Trophoblast cell (in vitro differentiated cells and primary cell): ENCODE measurements at regions not wholly inside any gene's neighbourhood (a gene's known extent, or its start where the extent isn't known, plus 50 kb on each side); places are given as distances from the start of the nearest gene placed in this dataset.
A peak's percentile ranks its signal among the peaks of the same experiment; 100 is the strongest.
"Not testable (repeated sequence)": the region's sequence is repeated elsewhere in the genome, so short reads cannot be mapped to it uniquely, and the experiment has no call there.

Experiments
- DNase-seq, 2 donors: peaks; one replicate each; pipeline ENCODE4 v3.0.0-alpha.2; 2016
- H2AFZ ChIP-seq: 2 replicates; pipeline ENCODE4 v1.6.1; 2013; ENCODE audit warnings: low read length, moderate library complexity, mild to moderate bottlenecking; ENCODE audit not compliant: insufficient read depth, poor library complexity
- H2AK5ac ChIP-seq: 2 replicates; pipeline ENCODE4 v1.6.1; 2013; ENCODE audit warnings: mild to moderate bottlenecking, low read length
- H2BK120ac ChIP-seq: 2 replicates; pipeline ENCODE4 v1.6.1; 2013; ENCODE audit warnings: low read length, mild to moderate bottlenecking, moderate library complexity; ENCODE audit not compliant: insufficient read depth, poor library complexity
- H2BK12ac ChIP-seq: 2 replicates; pipeline ENCODE4 v1.6.1; 2013; ENCODE audit warnings: mild to moderate bottlenecking, low read length, moderate library complexity
- H2BK5ac ChIP-seq: 2 replicates; pipeline ENCODE4 v1.6.1; 2013; ENCODE audit warnings: low read length, low read depth, moderate library complexity, mild to moderate bottlenecking; ENCODE audit not compliant: poor library complexity
- H3K14ac ChIP-seq: 2 replicates; pipeline ENCODE4 v1.6.1; 2013; ENCODE audit warnings: mild to moderate bottlenecking, low read length
- H3K18ac ChIP-seq: 2 replicates; pipeline ENCODE4 v1.6.1; 2013; ENCODE audit warnings: mild to moderate bottlenecking, low read length
- H3K23ac ChIP-seq: 2 replicates; pipeline ENCODE4 v1.6.1; 2013; ENCODE audit warnings: low read length
- H3K27ac ChIP-seq: 2 replicates; pipeline ENCODE4 v1.5.1; 2013; ENCODE audit warnings: low read depth, mild to moderate bottlenecking, inconsistent platforms, low read length, moderate library complexity
- H3K27me3 ChIP-seq: 2 replicates; pipeline ENCODE4 v1.6.1; 2013; ENCODE audit warnings: inconsistent platforms, mild to moderate bottlenecking, low read length, moderate library complexity; ENCODE audit not compliant: insufficient read depth
- H3K36me3 ChIP-seq, 2 experiments: 1 replicate in 1 of 2; 2 replicates in 1 of 2; pipeline ENCODE4 v1.6.1; 2013; ENCODE audit warnings: low read length in 2 of 2, mild to moderate bottlenecking in 2 of 2, moderate library complexity in 1 of 2; ENCODE audit not compliant: insufficient read depth in 2 of 2, control insufficient read depth in 1 of 2
- H3K4ac ChIP-seq: 2 replicates; pipeline ENCODE4 v1.6.1; 2013; ENCODE audit warnings: low read depth, mild to moderate bottlenecking, low read length, moderate library complexity
- H3K4me1 ChIP-seq, 2 experiments: 1 replicate in 1 of 2; 2 replicates in 1 of 2; pipeline ENCODE4 v1.6.1; 2013; ENCODE audit warnings: low read length in 2 of 2, mild to moderate bottlenecking in 2 of 2, moderate library complexity in 1 of 2; ENCODE audit not compliant: insufficient read depth in 2 of 2, control insufficient read depth in 1 of 2
- H3K4me2 ChIP-seq: 2 replicates; pipeline ENCODE4 v1.6.1; 2013; ENCODE audit warnings: inconsistent platforms, mild to moderate bottlenecking, low read length, moderate library complexity
- H3K4me3 ChIP-seq: 2 replicates; pipeline ENCODE4 v1.5.1; 2013; ENCODE audit warnings: mild to moderate bottlenecking, low read depth, low read length, inconsistent platforms
- H3K79me1 ChIP-seq: one replicate; pipeline ENCODE4 v1.6.1; 2013; ENCODE audit warnings: low read length
- H3K79me2 ChIP-seq: 2 replicates; pipeline ENCODE4 v1.6.1; 2013; ENCODE audit warnings: low read length, mild to moderate bottlenecking; ENCODE audit not compliant: control insufficient read depth, insufficient read depth, poor library complexity
- H3K9ac ChIP-seq: 2 replicates; pipeline ENCODE4 v1.6.1; 2013; ENCODE audit warnings: mild to moderate bottlenecking, low read length
- H3K9me3 ChIP-seq: 2 replicates; pipeline ENCODE4 v1.6.1; 2013; ENCODE audit warnings: low read depth, mild to moderate bottlenecking, control low read depth, inconsistent platforms, low read length; ENCODE audit not compliant: insufficient read depth
- H4K12ac ChIP-seq: 2 replicates; pipeline ENCODE4 v1.6.1; 2013; ENCODE audit warnings: low read depth, mild to moderate bottlenecking, low read length, moderate library complexity
- H4K8ac ChIP-seq: 2 replicates; pipeline ENCODE4 v1.6.1; 2013; ENCODE audit warnings: low read depth, mild to moderate bottlenecking, low read length, moderate library complexity
- H4K91ac ChIP-seq: one replicate; pipeline ENCODE4 v1.6.1; 2013; ENCODE audit warnings: low read depth, mild to moderate bottlenecking, low read length, moderate library complexity
- WGBS: extraction: QIAGEN DNeasy Blood & Tissue Kit; methylation state at CpG from one replicate; pipeline ENCODE4 v1.1.7; 2013; ENCODE audit warnings: missing lambda C conversion rate; ENCODE audit not compliant: insufficient read length, insufficient coverage; ENCODE audit errors: extremely low coverage; 5-methylcytosine and 5-hydroxymethylcytosine counted together

GRCh38 chr16:31785126-31785525, 88.5 kb upstream of the ZNF267 start:
- Histone ChIP-seq H3K79me2 (no peaks in the 10 kb centered on the region), H3K4ac (no peak overlapping the region), H3K18ac (no peak overlapping the region), H3K27me3 (no peaks in the 10 kb centered on the region), H4K12ac (no peak overlapping the region), H3K79me1 (no peaks in the 10 kb centered on the region), H2BK120ac (no peak overlapping the region), H3K4me1 (no peaks in the 10 kb centered on the region), H3K14ac (no peak overlapping the region), H2BK5ac (no peak overlapping the region), H3K4me3 (no peak overlapping the region), H2AFZ (no peak overlapping the region), H2AK5ac (no peak overlapping the region), H3K27ac (no peak overlapping the region), H3K23ac (no peak overlapping the region), H2BK12ac (no peak overlapping the region), H4K91ac (no peak overlapping the region), H3K36me3 (peaks cover 0 to 2% of the 10 kb centered on the region in 2 experiments), H3K9ac (no peak overlapping the region), H4K8ac (no peak overlapping the region), H3K4me2 (no peak overlapping the region), H3K9me3 (peaks cover 11% of the 10 kb centered on the region)
- no CpG with 5 or more reads among the region's 2 CpGs for WGBS
- no peak for DNase-seq

GRCh38 chr16:31807086-31807485, 66.5 kb upstream of the ZNF267 start:
- no peak overlapping the region for H3K4me2 ChIP-seq
- WGBS: no CpG with 5 or more reads among the region's 3 CpGs
- no peaks in the 10 kb centered on the region for H3K27me3 ChIP-seq
- H3K23ac ChIP-seq: no peak overlapping the region
- no peak for DNase-seq
- no peak overlapping the region for H2BK120ac ChIP-seq
- H3K18ac ChIP-seq: no peak overlapping the region
- H3K9me3 ChIP-seq: peaks cover 17% of the 10 kb centered on the region
- H4K8ac ChIP-seq: no peak overlapping the region
- no peaks in the 10 kb centered on the region for H3K4me1 ChIP-seq
- no peak overlapping the region for H2AK5ac ChIP-seq
- no peak overlapping the region for H4K91ac ChIP-seq
- H3K4me3 ChIP-seq: no peak overlapping the region
- H3K14ac ChIP-seq: no peak overlapping the region
- no peaks in the 10 kb centered on the region for H3K79me1 ChIP-seq
- no peak overlapping the region for H2BK5ac ChIP-seq
- no peaks in the 10 kb centered on the region for H3K79me2 ChIP-seq
- no peak overlapping the region for H2AFZ ChIP-seq
- H3K4ac ChIP-seq: no peak overlapping the region
- H4K12ac ChIP-seq: no peak overlapping the region
- no peak overlapping the region for H3K27ac ChIP-seq
- no peaks in the 10 kb centered on the region for H3K36me3 ChIP-seq
- no peak overlapping the region for H3K9ac ChIP-seq
- no peak overlapping the region for H2BK12ac ChIP-seq

- no peaks in the 10 kb centered on the region for H3K4me1 ChIP-seq
- H3K79me1 ChIP-seq: no peaks in the 10 kb centered on the region
- H3K14ac ChIP-seq: no peak overlapping the region
- H2AFZ ChIP-seq: no peak overlapping the region
- no peak overlapping the region for H3K9ac ChIP-seq
- H4K8ac ChIP-seq: no peak overlapping the region
- peak overlapping the region; percentile 18 for H3K4me3 ChIP-seq
- WGBS: no CpG with 5 or more reads among the region's 5 CpGs
- peaks cover 13% of the 10 kb centered on the region for H3K9me3 ChIP-seq
- no peaks in the 10 kb centered on the region for H3K36me3 ChIP-seq
- no peak overlapping the region for H2AK5ac ChIP-seq
- no peak overlapping the region for H4K91ac ChIP-seq
- H3K27me3 ChIP-seq: no peaks in the 10 kb centered on the region
- H3K4me2 ChIP-seq: no peak overlapping the region
- no peak for DNase-seq
- H2BK5ac ChIP-seq: no peak overlapping the region
- no peak overlapping the region for H3K27ac ChIP-seq
- H3K18ac ChIP-seq: no peak overlapping the region
- H2BK120ac ChIP-seq: no peak overlapping the region
- H3K23ac ChIP-seq: no peak overlapping the region
- H4K12ac ChIP-seq: no peak overlapping the region
- no peak overlapping the region for H2BK12ac ChIP-seq
- no peaks in the 10 kb centered on the region for H3K79me2 ChIP-seq
- H3K4ac ChIP-seq: no peak overlapping the region
Observed at GRCh38 chr16:31810863-31811262, 62.7 kb upstream of the ZNF267 start.

GRCh38 chr16:31816141-31816540, 57.5 kb upstream of the ZNF267 start:
- no CpG with 5 or more reads among the region's 6 CpGs for WGBS
- DNase-seq, H3K9ac ChIP-seq, H3K4me2 ChIP-seq, H4K91ac ChIP-seq, H3K14ac ChIP-seq, H3K36me3 ChIP-seq, H3K18ac ChIP-seq, H3K4ac ChIP-seq, H3K79me1 ChIP-seq, H3K23ac ChIP-seq, H3K27ac ChIP-seq, H4K8ac ChIP-seq, H4K12ac ChIP-seq, H2AFZ ChIP-seq, H3K4me3 ChIP-seq, H3K79me2 ChIP-seq, H2BK120ac ChIP-seq, H2BK12ac ChIP-seq, H3K4me1 ChIP-seq, H3K27me3 ChIP-seq, H2AK5ac ChIP-seq, H2BK5ac ChIP-seq: not testable (repeated sequence)
- peaks cover 17% of the 10 kb centered on the region for H3K9me3 ChIP-seq
